HCT116 (cell line): ENCODE measurements at regions not wholly inside any gene's neighbourhood (a gene's known extent, or its start where the extent isn't known, plus 50 kb on each side); places are given as distances from the start of the nearest gene placed in this dataset.

Experiments used
- ATAC-seq: fragments of 200-7000 bp; cut with Tn5 transposase; 2 replicates; pipeline ENCODE4 v1.9.1; 2020; ENCODE audit warnings: mild to moderate bottlenecking, moderate library complexity
- BruUV-seq: library from RNA; stranded (reverse); fragments of 400-500 nt; replicated peaks from 2 replicates; lab custom pipeline; 2021; lab: Mats Ljungman, UMichigan
- CTCF ChIA-PET: fragments of 300-600 bp; sonication (Branson Sonifier 250); formaldehyde crosslinking; loops from one replicate; lab custom pipeline; 2021; ENCODE audit warnings: antibody characterized with exemption; lab: Charles Lee
- POLR2A ChIA-PET: fragments of 300-600, 350-600 bp; sonication (Branson Sonifier 250); formaldehyde crosslinking; loops from one replicate; lab custom pipeline; 2021; ENCODE audit warnings: antibody characterized with exemption; lab: Charles Lee
- RAD21 ChIA-PET, 2 experiments: fragments of 300-600 bp; sonication (Branson Sonifier 250); formaldehyde crosslinking; loops; one replicate each; lab custom pipeline; 2023; ENCODE audit warnings: low total read pairs in 2 of 2; ENCODE audit not compliant: uncharacterized antibody in 2 of 2, unreplicated experiment in 2 of 2, low non-redundant PET in 1 of 2; lab: Charles Lee
- DNase-seq: peaks from one replicate; pipeline ENCODE4 v3.0.0-alpha.2; 2010; ENCODE audit warnings: low read depth, low spot score
- H2AFZ ChIP-seq: fragments of 200-600 bp; shearing (Covaris generic), sonication (generic); 2 replicates; pipeline ENCODE4 v1.6.1; 2017; ENCODE audit warnings: low read depth, mixed run types, mixed read lengths, antibody characterized with exemption, low read length; ENCODE audit not compliant: poor library complexity, severe bottlenecking
- H3K27ac ChIP-seq: 2 replicates; pipeline ENCODE4 v1.5.1; 2012; ENCODE audit warnings: low read depth, low read length
- H3K27me3 ChIP-seq: fragments of 200-600 bp; sonication (generic); 2 replicates; pipeline ENCODE4 v1.6.1; 2016; ENCODE audit warnings: mixed run types, low read length, mixed read lengths; ENCODE audit not compliant: insufficient read depth
- H3K36me3 ChIP-seq, 2 experiments: fragments of 200-500 bp in 1 of 2; fragments of 200-600 bp in 1 of 2; sonication (Bioruptor generic) in 1 of 2; sonication (generic) in 1 of 2; 2 replicates each; pipeline versions ENCODE4 v1.5.1 to v1.6.1; 2014 to 2016; ENCODE audit warnings: low read length in 2 of 2, inconsistent platforms in 1 of 2, mixed read lengths in 1 of 2, mixed run types in 1 of 2; ENCODE audit not compliant: insufficient read depth in 2 of 2, control insufficient read depth in 1 of 2
- H3K4me1 ChIP-seq, 2 experiments: fragments of 200-600 bp in 1 of 2; sonication (generic) in 1 of 2; 2 replicates each; pipeline versions ENCODE4 v1.5.1 to v1.6.1; 2012 to 2017; ENCODE audit warnings: low read length in 2 of 2, inconsistent platforms in 1 of 2, mild to moderate bottlenecking in 1 of 2, mixed read lengths in 1 of 2, mixed run types in 1 of 2, moderate library complexity in 1 of 2; ENCODE audit not compliant: insufficient read depth in 2 of 2, control insufficient read depth in 1 of 2
- H3K4me2 ChIP-seq: fragments of 200-600 bp; sonication (generic); 2 replicates; pipeline ENCODE4 v1.6.1; 2017; ENCODE audit warnings: mixed run types, low read length, mixed read lengths
- H3K4me3 ChIP-seq, 2 experiments: fragments of 200-600 bp in 1 of 2; sonication (generic) in 1 of 2; replicated peaks in 1 of 2; 2 replicates each; pipeline ENCODE4 v1.5.1; 2011 to 2016; ENCODE audit warnings: low read length in 2 of 2, control low read depth in 1 of 2, low read depth in 1 of 2, mild to moderate bottlenecking in 1 of 2, mixed read lengths in 1 of 2, mixed run types in 1 of 2
- H3K79me2 ChIP-seq: fragments of 200-600 bp; sonication (generic); 2 replicates; pipeline ENCODE4 v1.6.1; 2017; ENCODE audit warnings: mild to moderate bottlenecking, mixed run types, low read length, moderate library complexity, mixed read lengths; ENCODE audit not compliant: insufficient read depth
- H3K9ac ChIP-seq: fragments of 200-600 bp; sonication (generic); 2 replicates; pipeline ENCODE4 v1.6.1; 2016; ENCODE audit warnings: low read length, mixed read lengths
- H3K9me2 ChIP-seq: fragments of 200-600 bp; sonication (generic), shearing (Covaris generic); 2 replicates; pipeline ENCODE4 v1.6.1; 2017; ENCODE audit warnings: mixed run types, mild to moderate bottlenecking, moderate library complexity; ENCODE audit not compliant: insufficient read depth
- H3K9me3 ChIP-seq, 2 experiments: fragments of 200-500 bp in 1 of 2; fragments of 200-600 bp in 1 of 2; sonication (Bioruptor generic) in 1 of 2; sonication (generic) in 1 of 2; 2 replicates each; pipeline ENCODE4 v1.6.1; 2014 to 2017; ENCODE audit warnings: low read length in 2 of 2, mixed read lengths in 2 of 2, inconsistent platforms in 1 of 2, low read depth in 1 of 2, mild to moderate bottlenecking in 1 of 2, mixed run types in 1 of 2, moderate library complexity in 1 of 2; ENCODE audit not compliant: control insufficient read depth in 1 of 2, insufficient read depth in 1 of 2
- H4K20me1 ChIP-seq: fragments of 200-600 bp; sonication (generic), shearing (Covaris generic); 2 replicates; pipeline ENCODE4 v1.6.1; 2017; ENCODE audit warnings: mixed run types, mild to moderate bottlenecking, moderate library complexity; ENCODE audit not compliant: insufficient read depth
- ATF3 ChIP-seq: IDR thresholded peaks from 2 replicates; pipeline ENCODE4 v1.6.1; 2012
- CBX3 ChIP-seq: IDR thresholded peaks from 2 replicates; pipeline ENCODE4 v1.6.1; 2012; ENCODE audit warnings: low read depth
- CEBPB ChIP-seq: IDR thresholded peaks from 2 replicates; pipeline ENCODE4 v1.6.1; 2012; ENCODE audit warnings: low read depth
- CTCF ChIP-seq, 3 experiments: fragments of 200-600 bp in 1 of 3; sonication (generic) in 1 of 3; IDR thresholded peaks in 2 of 3; conservative IDR thresholded peaks in 1 of 3; 2 replicates each; pipeline ENCODE4 v1.5.1; 2012 to 2017; ENCODE audit warnings: low read depth in 2 of 3, low read length in 2 of 3, antibody characterized with exemption in 1 of 3, borderline replicate concordance in 1 of 3, control low read depth in 1 of 3, mild to moderate bottlenecking in 1 of 3, mixed read lengths in 1 of 3, mixed run types in 1 of 3, moderate library complexity in 1 of 3; ENCODE audit not compliant: insufficient read depth in 1 of 3
- EGR1 ChIP-seq: IDR thresholded peaks from 2 replicates; pipeline ENCODE4 v1.6.1; 2012; ENCODE audit warnings: low read depth
- ELF1 ChIP-seq: IDR thresholded peaks from 2 replicates; pipeline ENCODE4 v1.6.1; 2012; ENCODE audit warnings: low read depth, borderline replicate concordance
- EZH2 ChIP-seq: fragments of 200-600 bp; sonication (generic); IDR thresholded peaks from 2 replicates; pipeline ENCODE4 v1.6.1; 2017; ENCODE audit warnings: antibody characterized with exemption, mixed run types
- EZH2phosphoT487 ChIP-seq: fragments of 200-600 bp; IDR thresholded peaks from 2 replicates; pipeline ENCODE4 v1.6.1; 2018; ENCODE audit warnings: antibody characterized with exemption, borderline replicate concordance
- JUND ChIP-seq: IDR thresholded peaks from 2 replicates; pipeline ENCODE4 v1.6.1; 2012
- MAX ChIP-seq: IDR thresholded peaks from 2 replicates; pipeline ENCODE4 v1.6.1; 2012
- POLR2A ChIP-seq: IDR thresholded peaks from 2 replicates; pipeline ENCODE4 v1.7.0; 2011; ENCODE audit warnings: borderline replicate concordance; ENCODE audit not compliant: insufficient read depth, insufficient read length; ENCODE audit errors: extremely low read depth
- POLR2AphosphoS5 ChIP-seq: IDR thresholded peaks from 2 replicates; pipeline ENCODE4 v1.6.1; 2011; ENCODE audit warnings: mild to moderate bottlenecking, low read depth, low read length, moderate library complexity
- RAD21 ChIP-seq: IDR thresholded peaks from 2 replicates; pipeline ENCODE4 v1.6.1; 2012; ENCODE audit warnings: low read depth, mild to moderate bottlenecking
- SIN3A ChIP-seq: IDR thresholded peaks from 2 replicates; pipeline ENCODE4 v1.6.1; 2012; ENCODE audit warnings: low read depth
- SP1 ChIP-seq: IDR thresholded peaks from 2 replicates; pipeline ENCODE4 v1.6.1; 2012; ENCODE audit warnings: low read depth
- TCF7L2 ChIP-seq: IDR thresholded peaks from 2 replicates; pipeline ENCODE4 v1.7.0; 2011; ENCODE audit warnings: borderline replicate concordance, inconsistent platforms; ENCODE audit not compliant: insufficient read depth, insufficient read length; ENCODE audit errors: extremely low read depth
- YY1 ChIP-seq: IDR thresholded peaks from 2 replicates; pipeline ENCODE4 v1.6.1; 2011; ENCODE audit warnings: low read length, low read depth, moderate library complexity, mild to moderate bottlenecking; ENCODE audit not compliant: insufficient replicate concordance; ENCODE audit errors: extremely low read depth
- ZBTB33 ChIP-seq: IDR thresholded peaks from 2 replicates; pipeline ENCODE4 v1.6.1; 2011; ENCODE audit warnings: mild to moderate bottlenecking, low read length, moderate library complexity; ENCODE audit not compliant: insufficient replicate concordance; ENCODE audit errors: extremely low read depth
- ZFX ChIP-seq: fragments of 450-650 bp; IDR thresholded peaks from 2 replicates; pipeline ENCODE4 v1.6.1; 2017
- ZNF274 ChIP-seq: fragments of 200-500 bp; sonication (Bioruptor generic); IDR thresholded peaks from 2 replicates; pipeline ENCODE4 v1.6.1; 2014; ENCODE audit warnings: mild to moderate bottlenecking, low read depth, low read length, inconsistent platforms
- intact Hi-C: fragments of 100-400 bp; cut with micrococcal nuclease; formaldehyde crosslinking; loops from 2 replicates; pipeline ENCODE4 v1.10.0; 2022

- Histone ChIP-seq H3K9me2 (no peaks in the 10 kb centered on the region), H3K4me2 (no peak overlapping the region), H3K4me1 (no peaks in the 10 kb centered on the region), H3K36me3 (no peaks in the 10 kb centered on the region), H3K27me3 (no peaks in the 10 kb centered on the region), H3K9me3 (peaks cover 7 to 16% of the 10 kb centered on the region in 2 experiments; a peak in 3 of 4 replicates), H2AFZ (no peak overlapping the region), H3K9ac (no peak overlapping the region), H3K27ac (no peak overlapping the region), H4K20me1 (no peaks in the 10 kb centered on the region), H3K4me3 (no peak overlapping the region), H3K79me2 (no peaks in the 10 kb centered on the region)
- BruUV-seq: no TSS peak
- RAD21 ChIA-PET: no interaction called here
- TF ChIP-seq CBX3 (no peak), MAX (no peak), ZNF274 (no peak), POLR2AphosphoS5 (no peak), SIN3A (no peak), ZBTB33 (no peak), CEBPB (no peak), YY1 (no peak), JUND (no peak), TCF7L2 (no peak), ELF1 (no peak), RAD21 (no peak), SP1 (no peak), EGR1 (no peak), POLR2A (no peak), ATF3 (no peak), ZFX (no peak), CTCF (IDR thresholded peaks at IDR 0.05 in 2 of 3, conservative IDR thresholded peaks at IDR 0.05 in 1 of 3; ENCODE audit: borderline replicate concordance in 1 of 3, insufficient read depth in 1 of 3, low read depth in 2 of 3, low read length in 2 of 3) (no peak), EZH2phosphoT487 (no peak), EZH2 (no peak)
- CTCF ChIA-PET: no interaction called here
- ATAC-seq (no peak), DNase-seq (no peak)
- intact Hi-C loops: no loop called here
- POLR2A ChIA-PET: no interaction called here
Measured at GRCh38 chr11:98572941-98573340, 447.8 kb upstream of the CNTN5 start.
